H1 (cell line): ENCODE measurements at regions not wholly inside any gene's neighbourhood (a gene's known extent, or its start where the extent isn't known, plus 50 kb on each side); places are given as distances from the start of the nearest gene placed in this dataset.

Experiments used
- EZH2 ChIP-seq: fragments of 200-600 bp; sonication (generic); IDR thresholded peaks from 2 replicates; pipeline ENCODE4 v1.7.1; 2012; ENCODE audit warnings: low read depth, mild to moderate bottlenecking, moderate library complexity, low read length, inconsistent platforms; ENCODE audit not compliant: severe bottlenecking
- PHF8 ChIP-seq: fragments of 200-600 bp; sonication (generic); conservative IDR thresholded peaks from 2 replicates; pipeline ENCODE4 v1.7.1; 2012; ENCODE audit warnings: low read depth, mild to moderate bottlenecking, inconsistent platforms, low read length, moderate library complexity
- RBBP5 ChIP-seq: IDR thresholded peaks from 2 replicates; pipeline ENCODE4 v1.7.1; 2012; ENCODE audit warnings: low read depth, mild to moderate bottlenecking, inconsistent platforms, low read length, moderate library complexity, borderline replicate concordance

GRCh38 chr1:5164158-5164557 is 509.7 kb downstream of the AJAP1 start (continued):
- TF ChIP-seq RBBP5 (no peak), EZH2 (no peak), PHF8 (no peak)
- TF ChIP-seq, all 59 proteins: peak for 0
